Kidney capillary endothelial cell (primary cell): ENCODE measurements at regions not wholly inside any gene's neighbourhood (a gene's known extent, or its start where the extent isn't known, plus 50 kb on each side); places are given as distances from the start of the nearest gene placed in this dataset.
"Not testable (repeated sequence)": the region's sequence is repeated elsewhere in the genome, so short reads cannot be mapped to it uniquely, and the experiment has no call there.

ENCODE experiments used
- DNase-seq: peaks from one replicate; pipeline ENCODE4 v3.0.0-alpha.2; 2018; ENCODE audit warnings: low spot score

GRCh38 chr10:6813306-6813705 lies 233.2 kb upstream of the PRKCQ start:
- DNase-seq: no peak

GRCh38 chr10:6811153-6811552 lies 231.1 kb upstream of the PRKCQ start:
- no peak for DNase-seq

- no peak for DNase-seq
These were observed 223.3 kb upstream of the PRKCQ start for GRCh38 chr10:6803427-6803783.

GRCh38 chr10:6802759-6803426 lies 222.8 kb upstream of the PRKCQ start:
- no peak for DNase-seq

GRCh38 chr10:6796231-6796630 lies 216.2 kb upstream of the PRKCQ start:
- DNase-seq: no peak

GRCh38 chr10:6795541-6795940 lies 215.5 kb upstream of the PRKCQ start:
- DNase-seq: no peak

GRCh38 chr10:6794841-6795240 lies 214.8 kb upstream of the PRKCQ start:
- not testable (repeated sequence) for DNase-seq

GRCh38 chr10:6794441-6794840 lies 214.4 kb upstream of the PRKCQ start:
- no peak for DNase-seq

GRCh38 chr10:6788731-6789130 lies 208.7 kb upstream of the PRKCQ start:
- DNase-seq: no peak

GRCh38 chr10:6788231-6788630 lies 208.2 kb upstream of the PRKCQ start:
- DNase-seq: no peak

GRCh38 chr10:6787718-6788117 lies 207.6 kb upstream of the PRKCQ start:
- no peak for DNase-seq

- no peak for DNase-seq
These were observed 207.0 kb upstream of the PRKCQ start for GRCh38 chr10:6787091-6787490.

GRCh38 chr10:6786579-6787031 lies 206.5 kb upstream of the PRKCQ start:
- DNase-seq: no peak

- not testable (repeated sequence) for DNase-seq
These were observed 204.4 kb upstream of the PRKCQ start for GRCh38 chr10:6784429-6784828.

GRCh38 chr10:6783471-6783870 lies 203.4 kb upstream of the PRKCQ start:
- no peak for DNase-seq

- DNase-seq: no peak
These were observed 202.3 kb upstream of the PRKCQ start for GRCh38 chr10:6782378-6782777.

GRCh38 chr10:6781133-6781770 lies 201.2 kb upstream of the PRKCQ start:
- no peak for DNase-seq

- peak; percentile 15 for DNase-seq
These were observed 200.1 kb upstream of the PRKCQ start for GRCh38 chr10:6780008-6780677.

GRCh38 chr10:6778992-6779701 lies 199.1 kb upstream of the PRKCQ start:
- no peak for DNase-seq

- DNase-seq: no peak
These were observed 196.1 kb upstream of the PRKCQ start for GRCh38 chr10:6776170-6776569.

GRCh38 chr10:6774406-6774805 lies 194.3 kb upstream of the PRKCQ start:
- DNase-seq: no peak

- DNase-seq: no peak
These were observed 191.3 kb upstream of the PRKCQ start for GRCh38 chr10:6771331-6771730.

- DNase-seq: no peak
These were observed 190.8 kb upstream of the PRKCQ start for GRCh38 chr10:6770846-6771245.
